DND-41 (cell line): ENCODE measurements at regions not wholly inside any gene's neighbourhood (a gene's known extent, or its start where the extent isn't known, plus 50 kb on each side); places are given as distances from the start of the nearest gene placed in this dataset.

Source experiments
- EZH2 ChIP-seq: IDR thresholded peaks from 3 replicates; pipeline ENCODE4 v1.6.1; 2012; ENCODE audit warnings: borderline replicate concordance, low read depth, mild to moderate bottlenecking, moderate library complexity, low read length, inconsistent platforms; ENCODE audit not compliant: severe bottlenecking
- TF ChIP-seq, protein P1 (sequence below): IDR thresholded peaks from 2 replicates; pipeline ENCODE4 v1.5.1; 2012; ENCODE audit warnings: borderline replicate concordance, low read length, moderate library complexity, mild to moderate bottlenecking; ENCODE audit not compliant: poor library complexity, severe bottlenecking; ENCODE audit errors: extremely low read depth

DNA sequence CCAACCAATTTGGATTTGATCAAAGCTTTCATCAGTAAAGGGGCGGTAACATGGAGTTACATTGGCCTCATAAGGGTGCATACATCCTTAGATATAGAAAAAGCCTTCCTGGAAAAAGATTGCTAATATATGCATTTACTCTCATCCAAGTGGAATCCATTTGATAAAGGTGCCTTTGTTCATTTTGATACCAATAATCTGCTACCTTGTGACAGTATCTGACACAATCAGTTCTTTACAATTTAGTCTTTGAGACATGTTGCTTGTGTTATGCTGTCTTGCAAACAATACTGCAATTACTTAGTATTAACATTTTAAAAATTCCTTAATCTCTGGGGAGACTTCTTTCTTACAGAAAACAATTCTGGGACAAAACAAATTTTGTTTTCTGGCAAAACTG, 654.4 kb upstream of the SLC35B3 start:
- TF ChIP-seq, protein P1, sequence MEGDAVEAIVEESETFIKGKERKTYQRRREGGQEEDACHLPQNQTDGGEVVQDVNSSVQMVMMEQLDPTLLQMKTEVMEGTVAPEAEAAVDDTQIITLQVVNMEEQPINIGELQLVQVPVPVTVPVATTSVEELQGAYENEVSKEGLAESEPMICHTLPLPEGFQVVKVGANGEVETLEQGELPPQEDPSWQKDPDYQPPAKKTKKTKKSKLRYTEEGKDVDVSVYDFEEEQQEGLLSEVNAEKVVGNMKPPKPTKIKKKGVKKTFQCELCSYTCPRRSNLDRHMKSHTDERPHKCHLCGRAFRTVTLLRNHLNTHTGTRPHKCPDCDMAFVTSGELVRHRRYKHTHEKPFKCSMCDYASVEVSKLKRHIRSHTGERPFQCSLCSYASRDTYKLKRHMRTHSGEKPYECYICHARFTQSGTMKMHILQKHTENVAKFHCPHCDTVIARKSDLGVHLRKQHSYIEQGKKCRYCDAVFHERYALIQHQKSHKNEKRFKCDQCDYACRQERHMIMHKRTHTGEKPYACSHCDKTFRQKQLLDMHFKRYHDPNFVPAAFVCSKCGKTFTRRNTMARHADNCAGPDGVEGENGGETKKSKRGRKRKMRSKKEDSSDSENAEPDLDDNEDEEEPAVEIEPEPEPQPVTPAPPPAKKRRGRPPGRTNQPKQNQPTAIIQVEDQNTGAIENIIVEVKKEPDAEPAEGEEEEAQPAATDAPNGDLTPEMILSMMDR = no peak
- no peak for TF ChIP-seq EZH2
